Mesothelial cell of epicardium (in vitro differentiated cells): ENCODE measurements at regions not wholly inside any gene's neighbourhood (a gene's known extent, or its start where the extent isn't known, plus 50 kb on each side); places are given as distances from the start of the nearest gene placed in this dataset.
"Not testable (repeated sequence)": the region's sequence is repeated elsewhere in the genome, so short reads cannot be mapped to it uniquely, and the experiment has no call there.

Source experiments
- DNase-seq, 2 experiments: peaks; one replicate each; pipeline ENCODE4 v3.0.0; 2021; ENCODE audit warnings: low spot score in 2 of 2; ENCODE audit not compliant: unreplicated experiment in 2 of 2
- H3K27ac Mint-ChIP-seq: 2 replicates; pipeline ENCODE4 v1.8.0; 2021; ENCODE audit warnings: mixed read lengths
- H3K27me3 Mint-ChIP-seq: 2 replicates; pipeline ENCODE4 v1.8.0; 2021; ENCODE audit warnings: low read depth, mixed read lengths
- H3K36me3 Mint-ChIP-seq: 2 replicates; pipeline ENCODE4 v1.8.0; 2021; ENCODE audit warnings: mixed read lengths
- H3K4me1 Mint-ChIP-seq: 2 replicates; pipeline ENCODE4 v1.8.0; 2021; ENCODE audit warnings: mixed read lengths
- H3K4me3 Mint-ChIP-seq: 2 replicates; pipeline ENCODE4 v1.8.0; 2021; ENCODE audit warnings: mild to moderate bottlenecking, moderate library complexity, mixed read lengths
- H3K9me3 Mint-ChIP-seq: 2 replicates; pipeline ENCODE4 v1.8.0; 2021; ENCODE audit warnings: mixed read lengths
- TF ChIP-seq, protein P1 (sequence below): fragments of 200-600 bp; sonication (generic); IDR thresholded peaks from one replicate; pipeline ENCODE4 v1.5.0; 2021; ENCODE audit warnings: antibody characterized with exemption; ENCODE audit not compliant: unreplicated experiment

DNA sequence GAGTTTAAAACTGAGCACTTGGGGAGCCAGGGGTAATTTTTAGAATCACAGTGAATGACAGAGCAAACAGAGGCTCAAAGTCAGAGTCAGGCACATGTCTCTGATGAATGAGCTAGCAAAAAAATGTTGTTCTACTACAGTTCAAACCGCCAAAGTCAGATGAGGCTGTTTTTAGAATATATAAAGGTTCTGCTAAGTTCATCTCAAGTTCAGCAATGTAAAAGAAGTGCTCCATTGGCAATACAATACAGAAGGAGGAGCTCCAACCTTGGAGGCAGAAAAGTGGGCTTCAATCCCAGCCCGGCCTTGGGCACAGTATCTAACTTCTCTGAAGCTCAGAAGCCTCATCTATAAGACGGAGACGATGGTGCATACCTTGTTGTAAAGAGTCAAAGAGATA is 70.1 kb upstream of the IPO5 start:
- Mint-ChIP-seq H3K4me1 (peaks cover 32% of the 10 kb centered on the region), H3K4me3 (no peak overlapping the region), H3K36me3 (no peaks in the 10 kb centered on the region), H3K27me3 (no peaks in the 10 kb centered on the region), H3K9me3 (peaks cover 14% of the 10 kb centered on the region), H3K27ac (peak overlapping the region; percentile 83)
- DNase-seq, result no peak
- TF ChIP-seq, protein P1, sequence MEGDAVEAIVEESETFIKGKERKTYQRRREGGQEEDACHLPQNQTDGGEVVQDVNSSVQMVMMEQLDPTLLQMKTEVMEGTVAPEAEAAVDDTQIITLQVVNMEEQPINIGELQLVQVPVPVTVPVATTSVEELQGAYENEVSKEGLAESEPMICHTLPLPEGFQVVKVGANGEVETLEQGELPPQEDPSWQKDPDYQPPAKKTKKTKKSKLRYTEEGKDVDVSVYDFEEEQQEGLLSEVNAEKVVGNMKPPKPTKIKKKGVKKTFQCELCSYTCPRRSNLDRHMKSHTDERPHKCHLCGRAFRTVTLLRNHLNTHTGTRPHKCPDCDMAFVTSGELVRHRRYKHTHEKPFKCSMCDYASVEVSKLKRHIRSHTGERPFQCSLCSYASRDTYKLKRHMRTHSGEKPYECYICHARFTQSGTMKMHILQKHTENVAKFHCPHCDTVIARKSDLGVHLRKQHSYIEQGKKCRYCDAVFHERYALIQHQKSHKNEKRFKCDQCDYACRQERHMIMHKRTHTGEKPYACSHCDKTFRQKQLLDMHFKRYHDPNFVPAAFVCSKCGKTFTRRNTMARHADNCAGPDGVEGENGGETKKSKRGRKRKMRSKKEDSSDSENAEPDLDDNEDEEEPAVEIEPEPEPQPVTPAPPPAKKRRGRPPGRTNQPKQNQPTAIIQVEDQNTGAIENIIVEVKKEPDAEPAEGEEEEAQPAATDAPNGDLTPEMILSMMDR, result no peak

DNA sequence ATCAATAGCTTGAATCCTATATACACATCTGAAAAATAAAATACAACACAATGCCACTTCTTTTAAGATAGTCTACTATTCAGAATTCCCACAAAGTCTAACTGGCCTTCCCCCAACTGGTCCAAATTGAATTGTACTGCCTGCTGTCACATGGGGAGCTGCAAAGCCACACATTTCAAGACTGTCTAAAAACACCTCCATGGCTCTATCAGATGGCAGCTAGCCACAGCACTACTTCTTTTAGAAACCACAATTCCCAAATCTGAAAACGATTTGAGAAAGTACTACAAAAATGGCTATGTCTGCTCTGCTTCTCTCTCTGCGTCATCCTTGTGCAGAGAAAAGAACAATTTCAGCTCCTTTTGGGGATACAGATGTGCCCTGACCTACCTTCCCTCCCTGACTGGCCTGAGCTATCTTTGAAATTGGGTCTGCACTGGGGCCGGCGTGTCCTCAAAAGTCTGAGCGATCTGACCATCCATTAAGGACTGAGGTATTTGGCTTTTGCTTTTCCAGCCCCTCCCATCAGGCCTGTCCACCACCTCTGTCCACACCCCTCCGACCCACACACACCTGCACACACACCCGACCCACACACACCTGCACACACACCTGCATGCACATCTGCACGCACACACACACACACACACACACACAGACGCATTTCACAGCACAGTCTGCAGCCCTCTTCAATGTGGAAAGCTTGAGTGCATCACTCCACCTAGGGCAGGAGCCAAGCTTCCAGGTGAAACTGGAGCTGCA is 68.6 kb upstream of the IPO5 start:
- no peak overlapping the region for H3K4me3 Mint-ChIP-seq

DNA sequence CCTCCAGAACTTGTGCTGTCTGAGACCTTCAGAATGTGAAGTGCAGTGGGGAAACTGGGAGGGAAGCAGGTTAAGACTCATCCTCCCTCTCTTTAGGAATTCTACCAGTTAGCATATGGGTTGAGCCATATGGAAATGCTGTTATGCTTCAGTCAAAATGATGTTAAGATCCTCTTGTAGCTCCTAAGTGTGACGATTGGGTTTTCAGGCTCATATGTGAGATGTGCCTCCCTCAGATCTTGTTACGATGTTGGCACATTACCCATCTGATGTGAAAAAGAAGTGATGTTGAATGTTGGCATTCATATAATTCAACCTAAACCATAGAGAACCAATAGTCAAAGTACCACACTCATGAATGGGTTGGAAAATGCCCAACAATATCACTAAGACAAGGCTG is 67.8 kb upstream of the IPO5 start:
- H3K4me3 Mint-ChIP-seq, result no peak overlapping the region

More for the DNA sequence above, 68.6 kb upstream of the IPO5 start:
- H3K36me3 Mint-ChIP-seq, result no peaks in the 10 kb centered on the region
- peaks cover 31% of the 10 kb centered on the region for H3K4me1 Mint-ChIP-seq
- no peak overlapping the region for H3K27ac Mint-ChIP-seq
- no peaks in the 10 kb centered on the region for H3K27me3 Mint-ChIP-seq
- no peak for DNase-seq
- H3K9me3 Mint-ChIP-seq, result peaks cover 14% of the 10 kb centered on the region
- TF ChIP-seq, protein P1, result no peak

DNA sequence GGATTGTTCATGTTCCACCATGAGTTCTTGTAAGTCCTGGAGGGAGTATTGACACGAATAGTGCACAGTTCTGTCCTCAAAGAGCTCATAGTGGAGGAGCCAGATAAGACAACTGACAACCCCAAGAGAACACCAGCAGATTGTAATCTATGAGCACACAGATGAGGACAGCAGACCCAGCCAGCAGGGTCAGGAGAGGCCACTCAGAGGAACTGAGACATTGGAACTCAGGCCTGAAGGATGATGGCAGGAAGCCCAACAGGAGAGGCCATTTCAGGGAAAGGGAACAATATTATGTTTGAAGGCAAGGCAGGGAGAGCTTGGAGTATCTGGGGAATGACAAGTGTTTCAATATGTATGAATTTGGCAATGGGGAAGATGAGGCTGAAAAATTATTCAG is 63.7 kb upstream of the IPO5 start:
- no peak for DNase-seq
- Mint-ChIP-seq H3K4me3 (no peak overlapping the region), H3K4me1 (peaks cover 3% of the 10 kb centered on the region), H3K9me3 (peaks cover 31% of the 10 kb centered on the region), H3K27me3 (no peaks in the 10 kb centered on the region), H3K36me3 (no peaks in the 10 kb centered on the region), H3K27ac (no peak overlapping the region)
- TF ChIP-seq, protein P1, result no peak

More for the DNA sequence above, 67.8 kb upstream of the IPO5 start:
- Mint-ChIP-seq H3K27ac (no peak overlapping the region), H3K36me3 (no peaks in the 10 kb centered on the region), H3K4me1 (peaks cover 28% of the 10 kb centered on the region), H3K27me3 (no peaks in the 10 kb centered on the region), H3K9me3 (peaks cover 14% of the 10 kb centered on the region)
- DNase-seq, result no peak
- TF ChIP-seq, protein P1, result no peak

DNA sequence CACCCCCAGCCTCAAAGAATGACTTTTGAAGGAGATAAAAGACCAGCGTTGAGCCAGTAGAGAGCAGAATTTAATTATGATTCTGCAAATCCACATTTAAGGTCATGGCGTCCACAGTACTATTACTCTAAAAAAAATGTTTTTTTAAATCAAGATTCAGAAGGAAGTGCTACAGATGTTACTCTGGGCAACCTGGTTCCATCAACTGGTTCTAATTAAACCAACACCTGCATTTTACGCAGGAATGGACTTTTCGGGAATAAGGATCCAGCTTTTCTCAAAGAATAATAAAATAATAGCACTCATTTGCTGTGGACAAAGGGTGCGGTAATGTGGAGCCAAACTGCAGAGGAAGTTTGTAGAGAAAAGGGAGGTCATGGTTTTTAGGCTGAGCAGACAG is 62.9 kb upstream of the IPO5 start:
- H3K4me3 Mint-ChIP-seq, result no peak overlapping the region
- peaks cover 32% of the 10 kb centered on the region for H3K9me3 Mint-ChIP-seq
- TF ChIP-seq, protein P1, result no peak
- no peaks in the 10 kb centered on the region for H3K27me3 Mint-ChIP-seq
- H3K4me1 Mint-ChIP-seq, result peaks cover 3% of the 10 kb centered on the region
- no peak for DNase-seq
- no peaks in the 10 kb centered on the region for H3K36me3 Mint-ChIP-seq
- no peak overlapping the region for H3K27ac Mint-ChIP-seq

DNA sequence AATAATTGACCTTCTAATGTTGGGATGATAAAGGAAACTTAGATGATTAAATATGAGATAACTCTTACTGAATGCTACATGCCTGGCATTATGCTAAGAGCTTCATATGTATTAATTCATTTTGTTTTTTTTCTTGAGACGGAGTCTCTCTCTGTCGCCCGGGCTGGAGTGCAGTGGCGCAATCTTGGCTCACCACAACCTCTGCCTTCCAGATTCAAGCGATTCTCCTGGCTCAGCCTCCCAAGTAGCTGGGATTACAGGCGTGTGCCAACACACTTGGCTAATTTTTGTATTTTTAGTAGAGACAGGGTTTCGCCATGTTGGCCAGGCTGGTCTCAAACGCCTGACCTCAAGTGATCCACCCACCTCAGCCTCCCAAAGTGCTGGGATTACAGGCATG is 61.5 kb upstream of the IPO5 start:
- H3K27me3 Mint-ChIP-seq, H3K27ac Mint-ChIP-seq, H3K36me3 Mint-ChIP-seq, H3K4me3 Mint-ChIP-seq, H3K4me1 Mint-ChIP-seq, DNase-seq: not testable (repeated sequence)
- H3K9me3 Mint-ChIP-seq, result peaks cover 30% of the 10 kb centered on the region
